SK-N-MC (cell line): ENCODE measurements at regions not wholly inside any gene's neighbourhood (a gene's known extent, or its start where the extent isn't known, plus 50 kb on each side); places are given as distances from the start of the nearest gene placed in this dataset.

ENCODE experiments used
- EZH2 ChIP-seq: fragments of 200-600 bp; sonication (generic); IDR thresholded peaks from one replicate; pipeline ENCODE4 v1.6.1; 2017; ENCODE audit warnings: antibody characterized with exemption
- FOXP2 ChIP-seq: optimal IDR thresholded peaks from 2 replicates; pipeline ENCODE3; 2011; ENCODE audit warnings: mild to moderate bottlenecking, moderate library complexity; ENCODE audit not compliant: insufficient read depth; ENCODE audit errors: extremely low read length, control extremely low read depth
- POLR2AphosphoS5 ChIP-seq: IDR thresholded peaks from 2 replicates; pipeline ENCODE4 v1.6.1; 2012; ENCODE audit warnings: mild to moderate bottlenecking, low read depth, low read length, borderline replicate concordance

DNA sequence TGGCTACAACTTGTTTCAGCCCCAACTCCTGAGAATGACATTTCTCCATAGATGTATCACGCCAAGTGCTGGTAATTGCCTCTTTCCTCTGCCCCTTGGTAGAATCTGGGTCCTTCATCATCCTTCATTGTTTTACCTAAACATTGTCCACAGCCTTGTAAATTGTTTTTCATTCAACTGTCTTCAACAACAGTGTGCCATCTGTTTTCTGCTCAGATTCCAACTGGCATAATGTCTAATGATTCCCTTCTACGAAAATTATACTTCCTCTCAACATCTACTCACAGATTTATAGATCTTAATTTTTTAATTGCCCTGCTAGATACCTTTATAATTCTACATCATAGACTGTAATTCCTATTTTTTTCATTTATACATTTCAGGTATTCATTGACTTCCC, 226.9 kb downstream of the TPRG1 start:
- no peak for TF ChIP-seq EZH2
- no peak for TF ChIP-seq POLR2AphosphoS5
- no peak for TF ChIP-seq FOXP2
